ENCODE measurements at regions not wholly inside any gene's neighbourhood (a gene's known extent, or its start where the extent isn't known, plus 50 kb on each side); places are given as distances from the start of the nearest gene placed in this dataset.

- TF ChIP-seq CTCF (IDR thresholded peaks at IDR 0.05) (no peak), POLR2A (IDR thresholded peaks at IDR 0.05) (no peak)
These were observed 235.4 kb downstream of the PYDC2 start for GRCh38 chr3:191696348-191696747.
